ENCODE measurements at regions not wholly inside any gene's neighbourhood (a gene's known extent, or its start where the extent isn't known, plus 50 kb on each side); places are given as distances from the start of the nearest gene placed in this dataset.

GRCh38 chr16:6891496-6891895, 441.1 kb upstream of the RBFOX1 start:
- TF ChIP-seq CTCF (IDR thresholded peaks at IDR 0.05; ENCODE audit: extremely low read depth in 1 of 2, insufficient read depth in 1 of 2, low read depth in 1 of 2, low read length in 2 of 2) (no peak), POLR2AphosphoS5 (IDR thresholded peaks at IDR 0.05; ENCODE audit: insufficient read depth, low read depth, low read length) (no peak), MAX (IDR thresholded peaks at IDR 0.05; ENCODE audit: insufficient read depth, insufficient read length) (no peak), POLR2A (IDR thresholded peaks at IDR 0.05; ENCODE audit: low read depth, low read length) (no peak), FOS (IDR thresholded peaks at IDR 0.05; ENCODE audit: borderline replicate concordance, insufficient read depth, low read length) (no peak), EZH2 (IDR thresholded peaks at IDR 0.05; ENCODE audit: borderline replicate concordance, low read depth, low read length, severe bottlenecking) (no peak), GATA2 (IDR thresholded peaks at IDR 0.05; ENCODE audit: insufficient read depth, insufficient read length, low read depth, low read length) (no peak), MYC (IDR thresholded peaks at IDR 0.05; ENCODE audit: low read depth, low read length) (no peak), JUN (IDR thresholded peaks at IDR 0.05; ENCODE audit: borderline replicate concordance, insufficient read depth, insufficient read length, low read depth) (no peak)
